HG02943 (cell line): ENCODE measurements at regions not wholly inside any gene's neighbourhood (a gene's known extent, or its start where the extent isn't known, plus 50 kb on each side); places are given as distances from the start of the nearest gene placed in this dataset.
"Not testable (repeated sequence)": the region's sequence is repeated elsewhere in the genome, so short reads cannot be mapped to it uniquely, and the experiment has no call there.

ENCODE experiments used
- ATAC-seq: cut with Tn5 transposase; IDR thresholded peaks from one replicate; pipeline ENCODE4 v1.9.1; 2021; ENCODE audit warnings: mild to moderate bottlenecking, low read depth, moderate library complexity; ENCODE audit not compliant: unreplicated experiment

- ATAC-seq: no peak
Observed at GRCh38 chr1:220942278-220942677, 63.0 kb downstream of the HLX start.

GRCh38 chr1:220942914-220943313, 63.7 kb downstream of the HLX start:
- not testable (repeated sequence) for ATAC-seq

GRCh38 chr1:220943319-220943996, 64.2 kb downstream of the HLX start:
- ATAC-seq: no peak

- ATAC-seq: no peak
Observed at GRCh38 chr1:220950576-220950975, 71.3 kb downstream of the HLX start.

GRCh38 chr1:220952961-220953643, 73.9 kb downstream of the HLX start:
- ATAC-seq: no peak

- ATAC-seq: no peak
Observed at GRCh38 chr1:220954321-220955075, 75.3 kb downstream of the HLX start.

GRCh38 chr1:220955116-220955515, 75.9 kb downstream of the HLX start:
- no peak for ATAC-seq

GRCh38 chr1:220956501-220957232, 77.4 kb downstream of the HLX start:
- no peak for ATAC-seq

- ATAC-seq: no peak
Observed at GRCh38 chr1:220957233-220957605, 78.0 kb downstream of the HLX start.

- no peak for ATAC-seq
Observed at GRCh38 chr1:220958234-220958633, 79.0 kb downstream of the HLX start.

- no peak for ATAC-seq
Observed at GRCh38 chr1:220962031-220962751, 82.9 kb downstream of the HLX start.

GRCh38 chr1:220966041-220966440, 86.8 kb downstream of the HLX start:
- no peak for ATAC-seq

- ATAC-seq: no peak
Observed at GRCh38 chr1:220966473-220966872, 87.2 kb downstream of the HLX start.

- no peak for ATAC-seq
Observed at GRCh38 chr1:220966881-220967611, 87.8 kb downstream of the HLX start.

- no peak for ATAC-seq
Observed at GRCh38 chr1:220967911-220968310, 88.7 kb downstream of the HLX start.

GRCh38 chr1:220969281-220969680, 90.0 kb downstream of the HLX start:
- not testable (repeated sequence) for ATAC-seq

- ATAC-seq: no peak
Observed at GRCh38 chr1:220970311-220970710, 91.1 kb downstream of the HLX start.

GRCh38 chr1:220971221-220971620, 92.0 kb downstream of the HLX start:
- ATAC-seq: no peak

GRCh38 chr1:220974431-220974830, 95.2 kb downstream of the HLX start:
- ATAC-seq: no peak

- no peak for ATAC-seq
Observed at GRCh38 chr1:220976390-220976789, 97.1 kb downstream of the HLX start.
